GM19240 (cell line): ENCODE measurements at regions not wholly inside any gene's neighbourhood (a gene's known extent, or its start where the extent isn't known, plus 50 kb on each side); places are given as distances from the start of the nearest gene placed in this dataset.

Experiments
- DNase-seq: peaks from one replicate; pipeline ENCODE4 v3.0.0; 2011; ENCODE audit warnings: low spot score; ENCODE audit not compliant: insufficient read length

GRCh38 chr2:7953195-7953594, 728.7 kb upstream of the ID2 start:
- DNase-seq: no peak

GRCh38 chr2:7954234-7954633, 727.6 kb upstream of the ID2 start:
- no peak for DNase-seq

- no peak for DNase-seq
These were observed 725.6 kb upstream of the ID2 start for GRCh38 chr2:7956126-7956689.

- no peak for DNase-seq
These were observed 720.3 kb upstream of the ID2 start for GRCh38 chr2:7961550-7961949.

DNA sequence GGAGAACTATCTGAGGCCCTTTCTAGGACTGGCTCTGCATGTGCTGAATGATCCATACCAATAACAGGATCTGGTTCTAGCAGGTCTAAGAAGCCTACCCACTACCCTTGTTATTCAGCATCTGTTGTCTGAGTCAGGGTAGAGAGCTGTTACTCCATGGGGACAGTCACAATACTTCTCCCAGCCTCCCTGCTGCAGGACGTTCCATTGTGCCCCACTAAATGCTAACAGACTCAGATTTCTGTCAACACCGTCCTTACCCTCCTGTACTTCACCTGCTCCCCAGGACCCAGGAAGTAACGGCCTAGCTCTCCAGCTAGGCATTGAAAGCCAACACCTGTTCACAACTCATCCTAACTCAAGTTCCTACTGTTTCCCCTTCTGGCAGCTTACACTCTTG, 719.7 kb upstream of the ID2 start:
- no peak for DNase-seq

- DNase-seq: no peak
These were observed 718.1 kb upstream of the ID2 start for GRCh38 chr2:7963787-7964186.

- DNase-seq: no peak
These were observed 715.8 kb upstream of the ID2 start for GRCh38 chr2:7966032-7966431.

DNA sequence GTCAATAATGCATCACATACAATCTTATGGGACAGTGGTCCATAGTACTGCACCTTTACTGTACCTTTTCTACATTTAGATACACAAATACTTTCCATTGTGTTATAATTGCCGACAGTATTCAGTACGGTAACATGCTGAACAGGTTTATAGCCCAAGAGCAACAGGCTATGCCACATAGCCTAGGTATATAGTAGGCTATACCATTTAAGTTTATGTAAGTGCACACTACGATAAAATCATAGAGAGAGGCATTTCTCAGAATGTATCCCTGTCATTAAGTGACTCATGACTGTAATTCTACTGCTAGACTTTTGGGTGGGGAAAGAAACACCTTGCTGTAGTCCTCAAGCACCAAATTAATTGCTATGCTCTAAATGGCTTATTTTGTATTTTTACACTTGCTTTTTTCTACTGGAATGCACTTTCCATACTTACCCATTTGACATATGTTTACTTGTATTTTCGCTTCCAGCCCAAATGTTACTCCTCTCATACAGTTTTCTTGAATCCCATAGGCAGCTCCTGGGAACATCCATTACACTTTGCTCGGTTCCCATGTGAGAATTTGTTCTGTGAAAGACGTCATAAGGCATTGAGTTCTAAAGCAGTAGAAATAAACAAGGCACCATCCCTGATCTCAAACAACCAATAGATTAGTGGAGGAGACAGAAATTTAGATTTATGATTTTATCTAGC, 714.0 kb upstream of the ID2 start:
- no peak for DNase-seq

- no peak for DNase-seq
These were observed 711.9 kb upstream of the ID2 start for GRCh38 chr2:7969756-7970515.

DNA sequence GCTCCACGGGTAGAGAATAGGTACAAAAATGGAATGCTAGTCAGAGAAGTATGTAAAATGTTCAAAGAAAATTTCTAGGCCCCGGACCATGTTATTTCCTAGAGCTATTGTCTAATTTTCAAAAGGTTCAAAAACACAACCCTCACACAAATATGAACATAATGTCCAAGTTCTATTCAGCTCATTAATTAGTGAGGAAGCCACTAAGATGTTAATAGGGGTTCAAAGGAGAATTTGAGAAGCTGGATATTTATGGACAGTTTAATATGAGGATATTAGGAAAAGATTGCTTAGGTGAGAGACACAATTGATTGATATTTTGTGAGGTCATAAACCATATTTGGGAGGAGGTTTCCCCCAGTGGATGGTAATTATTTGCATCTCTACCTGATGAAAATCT, 710.6 kb upstream of the ID2 start:
- DNase-seq: no peak

GRCh38 chr2:7971841-7972240, 710.0 kb upstream of the ID2 start:
- no peak for DNase-seq

- DNase-seq: no peak
These were observed 709.2 kb upstream of the ID2 start for GRCh38 chr2:7972670-7973069.

DNA sequence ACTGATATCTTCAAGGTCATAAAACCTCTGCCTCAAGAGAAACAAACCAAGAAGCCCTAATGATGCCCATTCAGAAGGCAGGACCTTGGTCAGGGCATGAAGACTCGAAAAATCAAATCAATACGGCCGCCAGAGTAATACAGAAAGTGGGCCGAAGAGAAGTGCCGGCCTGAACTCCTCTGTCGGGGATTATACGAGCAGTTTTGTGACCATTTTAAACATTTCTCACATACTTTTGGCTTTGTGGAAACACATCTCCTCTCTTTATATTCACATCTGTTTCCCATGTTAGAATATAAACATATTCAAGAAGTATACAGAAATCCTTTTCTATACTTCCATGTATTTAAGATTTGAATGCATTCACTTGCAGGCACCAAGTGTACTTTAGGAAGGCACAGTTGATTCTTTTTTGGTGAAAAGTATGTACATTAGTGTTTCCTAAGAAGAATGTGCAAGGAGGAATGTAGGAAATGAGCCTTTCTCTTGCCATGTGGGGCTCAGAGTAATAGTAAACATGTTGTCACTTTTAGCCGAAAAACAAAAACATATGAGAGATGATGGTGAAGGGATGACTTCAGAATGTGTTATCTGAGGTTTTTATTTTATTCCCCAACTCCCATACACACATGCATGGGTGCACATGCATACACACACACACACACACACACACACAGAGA, 707.9 kb upstream of the ID2 start:
- DNase-seq: no peak

DNA sequence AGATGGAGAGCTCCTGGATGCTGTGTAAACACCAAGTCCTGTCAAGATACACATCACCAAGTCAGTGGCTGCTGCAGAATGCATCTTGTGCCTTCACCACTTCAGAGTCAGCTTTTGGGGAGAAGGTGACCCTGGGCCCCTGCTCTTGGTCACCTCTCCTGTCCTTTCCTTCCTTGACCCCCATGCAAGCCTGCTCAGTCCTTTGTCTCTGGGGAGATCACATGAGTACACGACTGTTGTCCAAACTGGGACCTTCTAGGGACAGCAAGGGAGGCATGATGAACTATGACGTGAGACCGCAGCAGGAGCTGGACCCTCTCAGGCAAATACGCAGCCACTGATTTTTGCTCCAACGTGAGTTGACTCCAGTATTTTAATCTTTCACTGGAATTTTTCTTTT, 706.9 kb upstream of the ID2 start:
- DNase-seq: no peak

DNA sequence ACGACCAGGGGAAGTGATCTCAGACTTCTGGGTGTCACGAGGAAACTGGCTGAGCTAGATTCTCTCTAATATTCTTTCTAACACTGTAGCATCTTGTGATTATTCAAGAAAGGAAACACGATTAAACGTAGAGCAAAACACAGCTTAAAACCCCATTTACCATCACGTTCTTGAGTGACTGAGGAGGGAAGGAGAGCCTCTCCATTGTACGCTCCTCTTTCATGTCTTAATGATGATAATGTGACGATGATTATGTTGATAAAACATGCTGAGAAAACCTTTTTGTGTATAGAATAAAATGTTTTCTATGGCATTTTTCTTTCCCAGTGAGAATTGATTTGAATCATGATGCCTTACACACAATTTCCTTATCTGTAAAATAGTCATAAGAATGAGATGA, 705.6 kb upstream of the ID2 start:
- DNase-seq: no peak

GRCh38 chr2:7977981-7978380, 703.9 kb upstream of the ID2 start:
- no peak for DNase-seq

DNA sequence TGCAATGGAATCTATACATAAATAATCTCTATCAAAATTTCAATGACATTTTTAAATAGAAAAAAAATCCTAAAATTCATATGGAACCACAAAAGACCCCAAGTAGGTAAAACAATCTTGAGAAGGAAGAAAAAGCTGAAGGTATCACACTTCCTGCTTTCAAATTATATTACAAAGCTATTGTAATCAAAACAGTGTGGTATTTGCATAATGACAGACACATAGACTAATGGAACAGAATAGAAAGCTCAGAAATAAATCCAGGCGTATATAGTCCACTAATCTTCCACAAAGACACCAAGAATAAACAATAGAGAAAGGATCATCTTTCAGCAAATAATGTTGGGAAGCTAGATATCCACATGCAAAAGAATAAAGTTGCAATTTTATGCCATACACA, 699.8 kb upstream of the ID2 start:
- no peak for DNase-seq

DNA sequence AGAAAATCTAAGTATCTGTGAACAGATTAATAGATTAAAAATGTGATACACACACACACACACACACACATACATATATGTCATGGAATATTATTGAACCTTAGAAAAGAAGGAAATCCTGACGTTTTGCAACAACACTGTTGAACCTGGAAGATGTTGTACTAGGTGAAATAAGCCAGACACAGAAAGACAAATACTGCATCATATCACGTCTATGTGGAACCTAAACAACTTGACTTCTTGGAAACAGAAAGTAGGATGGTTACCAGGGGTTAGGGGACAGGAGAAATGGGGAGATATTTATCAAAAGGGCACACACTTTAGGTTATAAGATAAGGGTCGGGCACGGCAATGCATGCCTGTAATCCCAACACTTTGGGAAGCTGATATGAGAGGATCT, 698.4 kb upstream of the ID2 start:
- DNase-seq: no peak

DNA sequence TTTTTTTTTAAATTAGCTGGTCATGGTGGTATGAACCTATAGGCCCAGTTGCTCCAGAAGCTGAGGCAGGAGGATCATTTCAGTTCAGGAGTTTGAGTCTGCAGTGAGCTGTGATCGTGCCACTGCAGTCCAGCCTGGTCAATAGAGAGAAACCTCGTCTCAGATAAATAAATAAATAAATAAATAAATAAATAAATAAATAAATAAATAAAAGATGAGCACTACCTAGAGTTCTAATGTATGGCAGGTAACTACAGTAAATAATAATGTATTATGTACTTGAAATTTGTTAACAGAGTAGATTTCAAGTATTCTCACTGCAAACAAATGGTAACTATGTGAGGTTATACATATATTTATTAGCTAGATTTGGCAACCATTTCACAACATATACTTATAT, 697.9 kb upstream of the ID2 start:
- no peak for DNase-seq

DNA sequence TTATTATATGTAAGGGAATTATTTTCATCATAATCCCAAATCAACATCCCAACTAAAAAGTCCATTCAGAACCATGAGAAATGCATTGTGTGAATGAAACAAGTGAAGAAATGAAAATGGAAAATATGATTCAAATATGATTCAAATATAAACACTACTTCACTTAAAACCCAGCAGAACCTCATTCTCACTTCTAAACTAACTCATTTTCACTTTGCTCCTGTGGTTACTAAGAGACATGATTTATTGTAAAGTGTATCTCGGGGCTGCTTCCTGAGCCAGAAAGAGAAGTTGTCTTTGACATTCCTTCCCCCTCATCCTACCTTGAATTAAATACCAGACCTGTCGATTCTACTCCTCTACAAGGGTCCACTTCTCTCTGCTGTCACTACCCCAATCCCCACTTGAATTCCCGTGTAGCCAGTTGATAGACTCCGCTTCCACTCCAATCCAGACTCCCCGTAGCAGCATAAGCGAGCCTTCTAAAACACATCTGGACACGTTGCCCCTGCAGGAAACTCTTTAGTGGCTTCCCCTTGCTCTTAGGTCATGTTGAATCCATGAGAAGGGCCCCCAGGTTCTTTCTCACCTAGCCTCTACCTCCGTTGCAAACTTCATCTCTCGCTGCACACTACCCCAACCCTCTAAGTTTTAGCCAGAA, 697.0 kb upstream of the ID2 start:
- DNase-seq: no peak

DNA sequence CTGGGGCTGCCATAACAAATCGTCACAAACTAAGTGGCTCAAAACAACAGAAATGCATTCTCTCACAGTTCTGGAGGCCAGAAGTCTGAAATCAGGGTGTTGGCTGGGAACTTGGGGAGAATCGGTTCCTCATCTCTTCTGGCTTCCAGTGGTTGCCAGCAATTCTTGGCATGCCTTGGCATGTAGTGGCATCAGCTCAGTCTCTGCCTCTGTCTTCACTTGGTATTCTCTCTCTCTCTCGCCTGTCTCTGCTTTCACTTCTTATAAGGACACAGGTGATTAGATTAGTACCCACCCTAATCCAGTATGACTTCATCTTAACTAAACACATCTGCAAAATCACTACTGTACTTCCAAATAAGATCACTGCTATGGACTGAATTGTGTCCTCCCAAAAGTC, 695.4 kb upstream of the ID2 start:
- no peak for DNase-seq

- no peak for DNase-seq
These were observed 693.9 kb upstream of the ID2 start for GRCh38 chr2:7987992-7988391.
